ENCODE measurements at regions not wholly inside any gene's neighbourhood (a gene's known extent, or its start where the extent isn't known, plus 50 kb on each side); places are given as distances from the start of the nearest gene placed in this dataset.

DNA sequence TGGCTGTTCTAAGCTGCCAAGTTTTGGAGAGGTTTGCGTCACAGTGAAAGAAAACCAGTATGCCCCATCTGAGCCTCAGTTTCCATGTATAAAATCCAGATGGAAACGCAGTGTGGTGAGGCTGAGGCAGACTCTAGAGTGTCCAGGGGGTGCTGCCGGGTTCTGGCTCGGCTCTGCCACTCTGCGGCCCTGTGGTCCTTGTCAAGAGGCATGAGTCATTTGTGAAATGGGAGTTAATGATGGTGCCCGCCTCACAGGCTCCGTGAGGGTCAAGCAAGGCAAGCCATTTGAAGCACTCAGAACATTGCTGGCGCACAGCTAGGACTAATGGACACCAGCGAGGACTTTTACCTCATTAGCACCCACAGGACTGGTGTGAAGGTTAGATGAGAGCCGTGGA, 214.3 kb downstream of the PTPRU start:
- Histone ChIP-seq H3K36me3 (ENCODE audit: insufficient read depth, low read length) (no peaks in the 10 kb centered on the region), H4K20me1 (ENCODE audit: insufficient read depth) (no peaks in the 10 kb centered on the region), H3K4me2 (ENCODE audit: low read length) (no peak overlapping the region), H3K9me3 (ENCODE audit: low read length) (no peaks in the 10 kb centered on the region), H3K27ac (ENCODE audit: low read length) (no peak overlapping the region), H3K4me3 (ENCODE audit: low read length) (no peak overlapping the region), H3K9me2 (ENCODE audit: insufficient read depth, low read length) (no peaks in the 10 kb centered on the region), H3F3A (ENCODE audit: insufficient read depth, low read length, poor library complexity, severe bottlenecking) (no peaks in the 10 kb centered on the region), H3K9ac (ENCODE audit: low read length) (no peak overlapping the region), H2AFZ (ENCODE audit: low read depth, low read length) (no peak overlapping the region), H3K27me3 (ENCODE audit: insufficient read depth, low read depth, low read length) (no peaks in the 10 kb centered on the region), H3K79me2 (replicated peaks; ENCODE audit: insufficient read depth, low read length) (no peaks in the 10 kb centered on the region)
- no peak for TF ChIP-seq POLR2AphosphoS5 (IDR thresholded peaks at IDR 0.05)
- no peak for TF ChIP-seq RAD21 (conservative IDR thresholded peaks at IDR 0.05)
- TF ChIP-seq, protein P1, sequence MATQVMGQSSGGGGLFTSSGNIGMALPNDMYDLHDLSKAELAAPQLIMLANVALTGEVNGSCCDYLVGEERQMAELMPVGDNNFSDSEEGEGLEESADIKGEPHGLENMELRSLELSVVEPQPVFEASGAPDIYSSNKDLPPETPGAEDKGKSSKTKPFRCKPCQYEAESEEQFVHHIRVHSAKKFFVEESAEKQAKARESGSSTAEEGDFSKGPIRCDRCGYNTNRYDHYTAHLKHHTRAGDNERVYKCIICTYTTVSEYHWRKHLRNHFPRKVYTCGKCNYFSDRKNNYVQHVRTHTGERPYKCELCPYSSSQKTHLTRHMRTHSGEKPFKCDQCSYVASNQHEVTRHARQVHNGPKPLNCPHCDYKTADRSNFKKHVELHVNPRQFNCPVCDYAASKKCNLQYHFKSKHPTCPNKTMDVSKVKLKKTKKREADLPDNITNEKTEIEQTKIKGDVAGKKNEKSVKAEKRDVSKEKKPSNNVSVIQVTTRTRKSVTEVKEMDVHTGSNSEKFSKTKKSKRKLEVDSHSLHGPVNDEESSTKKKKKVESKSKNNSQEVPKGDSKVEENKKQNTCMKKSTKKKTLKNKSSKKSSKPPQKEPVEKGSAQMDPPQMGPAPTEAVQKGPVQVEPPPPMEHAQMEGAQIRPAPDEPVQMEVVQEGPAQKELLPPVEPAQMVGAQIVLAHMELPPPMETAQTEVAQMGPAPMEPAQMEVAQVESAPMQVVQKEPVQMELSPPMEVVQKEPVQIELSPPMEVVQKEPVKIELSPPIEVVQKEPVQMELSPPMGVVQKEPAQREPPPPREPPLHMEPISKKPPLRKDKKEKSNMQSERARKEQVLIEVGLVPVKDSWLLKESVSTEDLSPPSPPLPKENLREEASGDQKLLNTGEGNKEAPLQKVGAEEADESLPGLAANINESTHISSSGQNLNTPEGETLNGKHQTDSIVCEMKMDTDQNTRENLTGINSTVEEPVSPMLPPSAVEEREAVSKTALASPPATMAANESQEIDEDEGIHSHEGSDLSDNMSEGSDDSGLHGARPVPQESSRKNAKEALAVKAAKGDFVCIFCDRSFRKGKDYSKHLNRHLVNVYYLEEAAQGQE (IDR thresholded peaks at IDR 0.05; ENCODE audit: borderline replicate concordance), result no peak
- TF ChIP-seq TAF1 (IDR thresholded peaks at IDR 0.05; ENCODE audit: low read depth), result no peak
- TF ChIP-seq EZH2 (IDR thresholded peaks at IDR 0.05; ENCODE audit: borderline replicate concordance, insufficient read depth, low read length, poor library complexity, severe bottlenecking), result no peak
- no peak for TF ChIP-seq MXI1 (conservative IDR thresholded peaks at IDR 0.05; ENCODE audit: poor library complexity, severe bottlenecking)
- no peak for TF ChIP-seq EP300 (conservative IDR thresholded peaks at IDR 0.05; ENCODE audit: poor library complexity, severe bottlenecking)
- TF ChIP-seq, protein P2, sequence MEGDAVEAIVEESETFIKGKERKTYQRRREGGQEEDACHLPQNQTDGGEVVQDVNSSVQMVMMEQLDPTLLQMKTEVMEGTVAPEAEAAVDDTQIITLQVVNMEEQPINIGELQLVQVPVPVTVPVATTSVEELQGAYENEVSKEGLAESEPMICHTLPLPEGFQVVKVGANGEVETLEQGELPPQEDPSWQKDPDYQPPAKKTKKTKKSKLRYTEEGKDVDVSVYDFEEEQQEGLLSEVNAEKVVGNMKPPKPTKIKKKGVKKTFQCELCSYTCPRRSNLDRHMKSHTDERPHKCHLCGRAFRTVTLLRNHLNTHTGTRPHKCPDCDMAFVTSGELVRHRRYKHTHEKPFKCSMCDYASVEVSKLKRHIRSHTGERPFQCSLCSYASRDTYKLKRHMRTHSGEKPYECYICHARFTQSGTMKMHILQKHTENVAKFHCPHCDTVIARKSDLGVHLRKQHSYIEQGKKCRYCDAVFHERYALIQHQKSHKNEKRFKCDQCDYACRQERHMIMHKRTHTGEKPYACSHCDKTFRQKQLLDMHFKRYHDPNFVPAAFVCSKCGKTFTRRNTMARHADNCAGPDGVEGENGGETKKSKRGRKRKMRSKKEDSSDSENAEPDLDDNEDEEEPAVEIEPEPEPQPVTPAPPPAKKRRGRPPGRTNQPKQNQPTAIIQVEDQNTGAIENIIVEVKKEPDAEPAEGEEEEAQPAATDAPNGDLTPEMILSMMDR (IDR thresholded peaks at IDR 0.05; ENCODE audit: poor library complexity, severe bottlenecking), result no peak
- no peak for TF ChIP-seq SMC3 (conservative IDR thresholded peaks at IDR 0.05; ENCODE audit: poor library complexity)

GRCh38 chr1:29448456-29449235, 212.3 kb downstream of the PTPRU start:
- Histone ChIP-seq H3K36me3 (ENCODE audit: insufficient read depth, low read length) (no peaks in the 10 kb centered on the region), H3F3A (ENCODE audit: insufficient read depth, low read length, poor library complexity, severe bottlenecking) (no peaks in the 10 kb centered on the region), H3K4me2 (ENCODE audit: low read length) (no peak overlapping the region), H3K27me3 (ENCODE audit: insufficient read depth, low read depth, low read length) (no peaks in the 10 kb centered on the region), H3K9me2 (ENCODE audit: insufficient read depth, low read length) (no peaks in the 10 kb centered on the region), H2AFZ (ENCODE audit: low read depth, low read length) (no peak overlapping the region), H3K79me2 (replicated peaks; ENCODE audit: insufficient read depth, low read length) (no peaks in the 10 kb centered on the region), H3K9me3 (ENCODE audit: low read length) (no peaks in the 10 kb centered on the region), H4K20me1 (ENCODE audit: insufficient read depth) (no peaks in the 10 kb centered on the region), H3K27ac (ENCODE audit: low read length) (no peak overlapping the region), H3K9ac (ENCODE audit: low read length) (no peak overlapping the region), H3K4me3 (ENCODE audit: low read length) (no peak overlapping the region)
- TF ChIP-seq EZH2 (IDR thresholded peaks at IDR 0.05; ENCODE audit: borderline replicate concordance, insufficient read depth, low read length, poor library complexity, severe bottlenecking) (no peak), TAF1 (IDR thresholded peaks at IDR 0.05; ENCODE audit: low read depth) (no peak), SMC3 (conservative IDR thresholded peaks at IDR 0.05; ENCODE audit: poor library complexity) (no peak), MXI1 (conservative IDR thresholded peaks at IDR 0.05; ENCODE audit: poor library complexity, severe bottlenecking) (no peak), POLR2AphosphoS5 (IDR thresholded peaks at IDR 0.05) (no peak), RAD21 (conservative IDR thresholded peaks at IDR 0.05) (no peak), EP300 (conservative IDR thresholded peaks at IDR 0.05; ENCODE audit: poor library complexity, severe bottlenecking) (no peak)
- TF ChIP-seq, protein P2 (IDR thresholded peaks at IDR 0.05; ENCODE audit: poor library complexity, severe bottlenecking), result no peak
- TF ChIP-seq, protein P1 (IDR thresholded peaks at IDR 0.05; ENCODE audit: borderline replicate concordance), result no peak

All from neural cell (in vitro differentiated cells).